SK-N-SH (cell line): ENCODE measurements at regions not wholly inside any gene's neighbourhood (a gene's known extent, or its start where the extent isn't known, plus 50 kb on each side); places are given as distances from the start of the nearest gene placed in this dataset.

ENCODE experiments used
- CTCF ChIP-seq: fragments of 200-600 bp; sonication (generic); IDR thresholded peaks from 2 replicates; pipeline ENCODE4 v1.6.1; 2017; ENCODE audit warnings: antibody characterized with exemption, mild to moderate bottlenecking, moderate library complexity
- FOXJ3 ChIP-seq: sonication (generic); formaldehyde crosslinking; IDR thresholded peaks from 2 replicates; pipeline ENCODE4 v1.5.1; 2020; ENCODE audit warnings: mild to moderate bottlenecking, missing genetic modification reagents
- MAX ChIP-seq: IDR thresholded peaks from 2 replicates; pipeline ENCODE4 v1.4.0; 2012; ENCODE audit warnings: low read depth
- POLR2AphosphoS5 ChIP-seq: IDR thresholded peaks from 2 replicates; pipeline ENCODE4 v1.6.1; 2012; ENCODE audit warnings: low read depth, low read length
- SMC3 ChIP-seq: IDR thresholded peaks from 2 replicates; pipeline ENCODE4 v1.6.1; 2012; ENCODE audit warnings: low read depth, low read length, improper control_type of control experiment
- TAF1 ChIP-seq: IDR thresholded peaks from 2 replicates; pipeline ENCODE4 v1.6.1; 2012; ENCODE audit warnings: low read depth, mild to moderate bottlenecking, low read length, moderate library complexity, borderline replicate concordance

- no peak for TF ChIP-seq CTCF
- no peak for TF ChIP-seq SMC3
- TF ChIP-seq FOXJ3 = no peak; the same call in 1 of the 2 replicates
- peak; percentile 83 for TF ChIP-seq MAX
- no peak for TF ChIP-seq POLR2AphosphoS5
- TF ChIP-seq TAF1 = no peak
These were observed 148.3 kb downstream of the GPX5 start for GRCh38 chr6:28673787-28674671.
